HEK293 (cell line): ENCODE measurements at regions not wholly inside any gene's neighbourhood (a gene's known extent, or its start where the extent isn't known, plus 50 kb on each side); places are given as distances from the start of the nearest gene placed in this dataset.

Experiments
- CTCF ChIA-PET: fragments of 350-600 bp; formaldehyde crosslinking; extraction: SDS; loops from one replicate; lab custom pipeline; 2021; ENCODE audit warnings: antibody characterized with exemption; lab: Yijun Ruan, JAX
- POLR2A ChIA-PET: fragments of 300-600 bp; formaldehyde crosslinking; extraction: SDS; loops from one replicate; lab custom pipeline; 2020; ENCODE audit warnings: antibody characterized with exemption, inconsistent platforms; lab: Yijun Ruan, JAX
- H3K27ac ChIP-seq: fragments of 200-500 bp; sonication (Bioruptor generic); 2 replicates; pipeline ENCODE4 v1.5.1; 2014; ENCODE audit warnings: low read depth, low read length, control low read depth, inconsistent platforms; ENCODE audit errors: extremely low read depth
- H3K36me3 ChIP-seq, 2 experiments: fragments of 200-500 bp in 1 of 2; sonication (Bioruptor generic) in 1 of 2; 1 replicate in 1 of 2; 2 replicates in 1 of 2; pipeline ENCODE4 v1.5.1; 2014 to 2017; ENCODE audit warnings: inconsistent platforms in 2 of 2, low read length in 2 of 2; ENCODE audit not compliant: control insufficient read depth in 2 of 2, insufficient read depth in 1 of 2
- H3K4me1 ChIP-seq: fragments of 200-500 bp; sonication (Bioruptor generic); 2 replicates; pipeline ENCODE4 v1.5.1; 2014; ENCODE audit warnings: mild to moderate bottlenecking, low read length, inconsistent platforms; ENCODE audit not compliant: control insufficient read depth, insufficient read depth
- H3K4me3 ChIP-seq: 2 replicates; pipeline ENCODE4 v1.5.1; 2011; ENCODE audit warnings: low read depth, mild to moderate bottlenecking, control low read depth, low read length, moderate library complexity
- H3K9me3 ChIP-seq: fragments of 200-500 bp; sonication (Bioruptor generic); 2 replicates; pipeline ENCODE4 v1.5.1; 2014; ENCODE audit warnings: low read depth, low read length, inconsistent platforms; ENCODE audit not compliant: control insufficient read depth, insufficient read depth
- ZBTB17 ChIP-seq: fragments of 450-650 bp; formaldehyde crosslinking; IDR thresholded peaks from 2 replicates; pipeline ENCODE4 v1.5.1; 2016; ENCODE audit warnings: missing biosample characterization, missing genetic modification characterization
- ZBTB48 ChIP-seq: fragments of 450-650 bp; formaldehyde crosslinking; IDR thresholded peaks from 2 replicates; pipeline ENCODE4 v1.5.1; 2016; ENCODE audit warnings: missing biosample characterization, missing genetic modification characterization
- ZNF16 ChIP-seq: fragments of 450-650 bp; formaldehyde crosslinking; IDR thresholded peaks from 2 replicates; pipeline ENCODE4 v1.5.1; 2016; ENCODE audit warnings: low read depth, missing biosample characterization, missing genetic modification characterization
- ZNF169 ChIP-seq: fragments of 450-650 bp; formaldehyde crosslinking; IDR thresholded peaks from 2 replicates; pipeline ENCODE4 v1.5.1; 2016; ENCODE audit warnings: missing biosample characterization, missing genetic modification characterization
- ZNF2 ChIP-seq: fragments of 450-650 bp; formaldehyde crosslinking; IDR thresholded peaks from 2 replicates; pipeline ENCODE4 v1.5.1; 2016; ENCODE audit warnings: missing biosample characterization, missing genetic modification characterization
- ZNF221 ChIP-seq: fragments of 450-650 bp; formaldehyde crosslinking; IDR thresholded peaks from 2 replicates; pipeline ENCODE4 v1.5.1; 2017; ENCODE audit warnings: missing biosample characterization, missing genetic modification characterization, borderline replicate concordance
- ZNF549 ChIP-seq: fragments of 450-650 bp; IDR thresholded peaks from 2 replicates; pipeline ENCODE4 v1.5.1; 2018; ENCODE audit warnings: missing biosample characterization, missing genetic modification characterization, mild to moderate bottlenecking, inconsistent platforms, moderate library complexity
- ZNF654 ChIP-seq: fragments of 450-650 bp; formaldehyde crosslinking; IDR thresholded peaks from 2 replicates; pipeline ENCODE4 v1.5.1; 2016; ENCODE audit warnings: low read depth, missing biosample characterization, missing genetic modification characterization
- ZNF658 ChIP-seq: fragments of 450-650 bp; formaldehyde crosslinking; IDR thresholded peaks from 2 replicates; pipeline ENCODE4; 2016; ENCODE audit warnings: missing biosample characterization, missing genetic modification characterization
- ZNF701 ChIP-seq: fragments of 450-650 bp; formaldehyde crosslinking; IDR thresholded peaks from 2 replicates; pipeline ENCODE4 v1.5.1; 2016; ENCODE audit warnings: missing biosample characterization, missing genetic modification characterization
- TF ChIP-seq, protein P1 (sequence below): fragments of 450-650 bp; formaldehyde crosslinking; conservative IDR thresholded peaks from 2 replicates; pipeline ENCODE4 v1.5.1; 2016; ENCODE audit warnings: low read depth, missing biosample characterization, missing genetic modification characterization
- TF ChIP-seq, protein P2 (sequence below): fragments of 450-650 bp; formaldehyde crosslinking; IDR thresholded peaks from 2 replicates; pipeline ENCODE4 v1.5.1; 2016; ENCODE audit warnings: missing biosample characterization, missing genetic modification characterization, borderline replicate concordance
- TF ChIP-seq, protein P3 (sequence below): fragments of 450-650 bp; formaldehyde crosslinking; IDR thresholded peaks from 2 replicates; pipeline ENCODE4 v1.5.1; 2016; ENCODE audit warnings: missing biosample characterization, missing genetic modification characterization

DNA sequence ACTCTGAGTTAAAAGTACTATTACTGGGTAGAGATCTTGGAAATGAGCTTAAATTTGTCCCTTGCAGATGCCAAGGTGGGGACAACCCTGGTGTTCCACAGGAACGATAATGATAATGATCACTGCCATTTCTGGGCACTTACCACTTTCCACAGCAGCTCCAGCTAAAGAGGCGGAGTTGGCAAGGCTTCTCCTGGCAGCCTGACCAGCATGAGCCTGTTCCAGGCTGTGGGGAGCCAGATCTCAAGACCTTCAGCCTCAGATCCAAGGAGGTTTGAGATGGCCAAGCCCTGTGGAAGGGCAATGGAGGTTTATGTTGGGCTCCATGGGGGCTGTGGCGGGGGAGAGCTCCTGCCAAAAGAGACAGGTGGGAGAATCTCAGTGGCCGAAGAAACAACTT lies 244.9 kb upstream of the MVB12B start (continued):
- TF ChIP-seq, protein P1, sequence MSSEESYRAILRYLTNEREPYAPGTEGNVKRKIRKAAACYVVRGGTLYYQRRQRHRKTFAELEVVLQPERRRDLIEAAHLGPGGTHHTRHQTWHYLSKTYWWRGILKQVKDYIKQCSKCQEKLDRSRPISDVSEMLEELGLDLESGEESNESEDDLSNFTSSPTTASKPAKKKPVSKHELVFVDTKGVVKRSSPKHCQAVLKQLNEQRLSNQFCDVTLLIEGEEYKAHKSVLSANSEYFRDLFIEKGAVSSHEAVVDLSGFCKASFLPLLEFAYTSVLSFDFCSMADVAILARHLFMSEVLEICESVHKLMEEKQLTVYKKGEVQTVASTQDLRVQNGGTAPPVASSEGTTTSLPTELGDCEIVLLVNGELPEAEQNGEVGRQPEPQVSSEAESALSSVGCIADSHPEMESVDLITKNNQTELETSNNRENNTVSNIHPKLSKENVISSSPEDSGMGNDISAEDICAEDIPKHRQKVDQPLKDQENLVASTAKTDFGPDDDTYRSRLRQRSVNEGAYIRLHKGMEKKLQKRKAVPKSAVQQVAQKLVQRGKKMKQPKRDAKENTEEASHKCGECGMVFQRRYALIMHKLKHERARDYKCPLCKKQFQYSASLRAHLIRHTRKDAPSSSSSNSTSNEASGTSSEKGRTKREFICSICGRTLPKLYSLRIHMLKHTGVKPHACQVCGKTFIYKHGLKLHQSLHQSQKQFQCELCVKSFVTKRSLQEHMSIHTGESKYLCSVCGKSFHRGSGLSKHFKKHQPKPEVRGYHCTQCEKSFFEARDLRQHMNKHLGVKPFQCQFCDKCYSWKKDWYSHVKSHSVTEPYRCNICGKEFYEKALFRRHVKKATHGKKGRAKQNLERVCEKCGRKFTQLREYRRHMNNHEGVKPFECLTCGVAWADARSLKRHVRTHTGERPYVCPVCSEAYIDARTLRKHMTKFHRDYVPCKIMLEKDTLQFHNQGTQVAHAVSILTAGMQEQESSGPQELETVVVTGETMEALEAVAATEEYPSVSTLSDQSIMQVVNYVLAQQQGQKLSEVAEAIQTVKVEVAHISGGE (tag by site-specific recombination): no peak
- TF ChIP-seq ZBTB48 (tag by site-specific recombination): no peak
- TF ChIP-seq ZNF16 (tag by site-specific recombination): no peak
- no peak for TF ChIP-seq ZNF701 (tag by site-specific recombination)

DNA sequence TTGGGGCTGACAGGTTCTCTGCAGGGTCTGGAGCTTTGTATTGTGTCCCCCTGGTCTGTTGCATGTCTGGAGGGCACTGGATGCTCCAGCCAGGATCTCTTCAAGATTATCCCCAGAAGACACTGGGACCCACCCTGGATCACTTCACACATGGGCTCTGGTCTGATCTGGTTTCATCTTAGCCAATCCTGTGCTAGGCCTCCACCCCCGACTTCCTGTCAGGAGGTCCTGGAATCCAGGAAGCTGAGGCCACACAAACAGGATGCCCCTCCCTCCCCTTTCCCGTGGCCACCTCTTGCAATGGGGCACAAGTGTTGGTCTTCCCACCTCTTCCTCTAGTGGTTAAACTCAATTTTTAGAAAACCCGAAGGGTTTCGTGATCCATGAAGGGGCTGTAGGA lies 242.6 kb upstream of the MVB12B start:
- no peak for TF ChIP-seq ZNF549 (tag by site-specific recombination)
- TF ChIP-seq, protein P2, sequence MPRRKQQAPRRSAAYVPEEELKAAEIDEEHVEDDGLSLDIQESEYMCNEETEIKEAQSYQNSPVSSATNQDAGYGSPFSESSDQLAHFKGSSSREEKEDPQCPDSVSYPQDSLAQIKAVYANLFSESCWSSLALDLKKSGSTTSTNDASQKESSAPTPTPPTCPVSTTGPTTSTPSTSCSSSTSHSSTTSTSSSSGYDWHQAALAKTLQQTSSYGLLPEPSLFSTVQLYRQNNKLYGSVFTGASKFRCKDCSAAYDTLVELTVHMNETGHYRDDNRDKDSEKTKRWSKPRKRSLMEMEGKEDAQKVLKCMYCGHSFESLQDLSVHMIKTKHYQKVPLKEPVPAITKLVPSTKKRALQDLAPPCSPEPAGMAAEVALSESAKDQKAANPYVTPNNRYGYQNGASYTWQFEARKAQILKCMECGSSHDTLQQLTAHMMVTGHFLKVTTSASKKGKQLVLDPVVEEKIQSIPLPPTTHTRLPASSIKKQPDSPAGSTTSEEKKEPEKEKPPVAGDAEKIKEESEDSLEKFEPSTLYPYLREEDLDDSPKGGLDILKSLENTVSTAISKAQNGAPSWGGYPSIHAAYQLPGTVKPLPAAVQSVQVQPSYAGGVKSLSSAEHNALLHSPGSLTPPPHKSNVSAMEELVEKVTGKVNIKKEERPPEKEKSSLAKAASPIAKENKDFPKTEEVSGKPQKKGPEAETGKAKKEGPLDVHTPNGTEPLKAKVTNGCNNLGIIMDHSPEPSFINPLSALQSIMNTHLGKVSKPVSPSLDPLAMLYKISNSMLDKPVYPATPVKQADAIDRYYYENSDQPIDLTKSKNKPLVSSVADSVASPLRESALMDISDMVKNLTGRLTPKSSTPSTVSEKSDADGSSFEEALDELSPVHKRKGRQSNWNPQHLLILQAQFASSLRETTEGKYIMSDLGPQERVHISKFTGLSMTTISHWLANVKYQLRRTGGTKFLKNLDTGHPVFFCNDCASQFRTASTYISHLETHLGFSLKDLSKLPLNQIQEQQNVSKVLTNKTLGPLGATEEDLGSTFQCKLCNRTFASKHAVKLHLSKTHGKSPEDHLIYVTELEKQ (tag by site-specific recombination): no peak
- TF ChIP-seq, protein P3, sequence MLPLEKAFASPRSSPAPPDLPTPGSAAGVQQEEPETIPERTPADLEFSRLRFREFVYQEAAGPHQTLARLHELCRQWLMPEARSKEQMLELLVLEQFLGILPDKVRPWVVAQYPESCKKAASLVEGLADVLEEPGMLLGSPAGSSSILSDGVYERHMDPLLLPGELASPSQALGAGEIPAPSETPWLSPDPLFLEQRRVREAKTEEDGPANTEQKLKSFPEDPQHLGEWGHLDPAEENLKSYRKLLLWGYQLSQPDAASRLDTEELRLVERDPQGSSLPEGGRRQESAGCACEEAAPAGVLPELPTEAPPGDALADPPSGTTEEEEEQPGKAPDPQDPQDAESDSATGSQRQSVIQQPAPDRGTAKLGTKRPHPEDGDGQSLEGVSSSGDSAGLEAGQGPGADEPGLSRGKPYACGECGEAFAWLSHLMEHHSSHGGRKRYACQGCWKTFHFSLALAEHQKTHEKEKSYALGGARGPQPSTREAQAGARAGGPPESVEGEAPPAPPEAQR (tag by site-specific recombination): no peak
- no peak for TF ChIP-seq ZNF221 (tag by site-specific recombination)
- no peak for TF ChIP-seq ZNF2 (tag by site-specific recombination)
- ChIA-PET CTCF (no interaction called here), POLR2A (no interaction called here)
- H3K4me3 ChIP-seq: no peak overlapping the region
- H3K27ac ChIP-seq: no peak overlapping the region
- H3K4me1 ChIP-seq: no peaks in the 10 kb centered on the region
- H3K36me3 ChIP-seq: no peaks in the 10 kb centered on the region
- H3K9me3 ChIP-seq: no peaks in the 10 kb centered on the region

DNA sequence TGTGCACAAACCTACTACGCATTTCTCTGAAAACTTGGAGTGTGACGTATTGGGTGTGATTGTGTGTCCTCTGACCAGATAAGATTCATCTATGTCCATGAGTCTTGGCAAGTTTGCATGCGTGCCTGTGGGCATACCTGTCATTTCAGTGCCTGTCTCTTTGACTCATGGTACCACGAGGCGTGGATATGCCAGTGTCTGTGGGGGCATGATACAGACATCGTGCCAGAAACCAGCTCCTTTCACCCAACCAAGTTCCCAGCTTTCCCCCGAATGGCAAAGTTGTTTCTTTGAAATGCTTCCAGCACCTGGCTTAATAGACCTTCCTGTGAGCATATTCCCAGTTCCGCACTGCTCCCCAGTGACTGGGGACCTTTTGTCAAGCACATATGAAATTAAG lies 241.9 kb upstream of the MVB12B start:
- Histone ChIP-seq H3K27ac (no peak overlapping the region), H3K4me1 (no peaks in the 10 kb centered on the region), H3K4me3 (no peak overlapping the region), H3K36me3 (no peaks in the 10 kb centered on the region), H3K9me3 (no peaks in the 10 kb centered on the region)
- TF ChIP-seq ZNF658 (tag by site-specific recombination) (no peak), ZNF654 (tag by site-specific recombination) (no peak), ZBTB17 (tag by site-specific recombination) (no peak), ZNF169 (tag by site-specific recombination) (no peak)
- ChIA-PET CTCF (no interaction called here), POLR2A (no interaction called here)
